HFFc6 (cell line): ENCODE measurements at regions not wholly inside any gene's neighbourhood (a gene's known extent, or its start where the extent isn't known, plus 50 kb on each side); places are given as distances from the start of the nearest gene placed in this dataset.

ENCODE experiments used
- DNase-seq: peaks from one replicate; pipeline ENCODE4 v3.0.0-alpha.2; 2018
- H3K27ac Mint-ChIP-seq: 2 replicates; pipeline ENCODE4 v1.8.0; 2020; ENCODE audit warnings: mild to moderate bottlenecking, mixed read lengths
- H3K27me3 Mint-ChIP-seq: 2 replicates; pipeline ENCODE4 v1.8.0; 2021; ENCODE audit warnings: mild to moderate bottlenecking, moderate library complexity, mixed read lengths; ENCODE audit not compliant: insufficient read depth
- H3K36me3 Mint-ChIP-seq: 2 replicates; pipeline ENCODE4 v1.8.0; 2021; ENCODE audit warnings: low read depth, mixed read lengths
- H3K4me1 Mint-ChIP-seq: 2 replicates; pipeline ENCODE4 v1.8.0; 2020; ENCODE audit warnings: low read depth, mixed read lengths
- H3K4me3 Mint-ChIP-seq: 2 replicates; pipeline ENCODE4 v1.8.0; 2020; ENCODE audit warnings: mild to moderate bottlenecking, moderate library complexity, mixed read lengths
- H3K9me3 Mint-ChIP-seq: 2 replicates; pipeline ENCODE4 v1.8.0; 2020; ENCODE audit warnings: mild to moderate bottlenecking, mixed read lengths
- TF ChIP-seq, protein P1 (sequence below): fragments of 200-600 bp; sonication (generic); IDR thresholded peaks from 2 replicates; pipeline ENCODE4 v1.5.0; 2021; ENCODE audit warnings: antibody characterized with exemption, mild to moderate bottlenecking

DNA sequence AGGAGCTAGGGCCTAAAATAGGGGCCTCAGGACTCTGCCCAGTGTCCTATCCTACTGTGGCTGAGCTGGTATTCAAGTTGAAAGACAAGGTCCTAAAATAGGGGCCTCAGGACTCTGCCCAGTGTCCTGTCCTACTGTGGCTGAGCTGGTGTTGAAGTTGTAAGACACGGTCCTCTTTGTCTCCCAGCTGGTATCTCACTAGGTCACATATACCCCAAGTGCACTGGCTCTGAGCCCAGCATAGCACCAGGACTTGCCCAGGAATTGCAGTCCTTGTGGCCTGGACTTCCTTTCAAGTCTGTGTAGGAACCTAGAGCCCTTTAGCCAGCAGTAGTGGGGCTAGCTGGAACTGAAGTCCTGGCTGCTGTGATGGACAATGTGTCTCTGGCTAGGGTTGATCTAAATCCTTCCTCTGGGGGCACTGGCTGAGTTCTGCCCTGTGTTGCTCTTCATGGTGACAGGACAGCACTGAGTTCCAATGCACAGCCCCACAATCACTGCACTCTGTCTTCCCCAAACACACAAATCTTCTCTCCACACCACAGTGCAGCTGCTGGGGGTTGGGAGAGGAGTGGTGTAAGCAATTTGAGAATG, 260.5 kb downstream of the HAPSTR1 start:
- H3K27me3 Mint-ChIP-seq, result no peaks in the 10 kb centered on the region; the same call in 1 of the 2 replicates
- no peak overlapping the region for H3K4me3 Mint-ChIP-seq
- TF ChIP-seq, protein P1, sequence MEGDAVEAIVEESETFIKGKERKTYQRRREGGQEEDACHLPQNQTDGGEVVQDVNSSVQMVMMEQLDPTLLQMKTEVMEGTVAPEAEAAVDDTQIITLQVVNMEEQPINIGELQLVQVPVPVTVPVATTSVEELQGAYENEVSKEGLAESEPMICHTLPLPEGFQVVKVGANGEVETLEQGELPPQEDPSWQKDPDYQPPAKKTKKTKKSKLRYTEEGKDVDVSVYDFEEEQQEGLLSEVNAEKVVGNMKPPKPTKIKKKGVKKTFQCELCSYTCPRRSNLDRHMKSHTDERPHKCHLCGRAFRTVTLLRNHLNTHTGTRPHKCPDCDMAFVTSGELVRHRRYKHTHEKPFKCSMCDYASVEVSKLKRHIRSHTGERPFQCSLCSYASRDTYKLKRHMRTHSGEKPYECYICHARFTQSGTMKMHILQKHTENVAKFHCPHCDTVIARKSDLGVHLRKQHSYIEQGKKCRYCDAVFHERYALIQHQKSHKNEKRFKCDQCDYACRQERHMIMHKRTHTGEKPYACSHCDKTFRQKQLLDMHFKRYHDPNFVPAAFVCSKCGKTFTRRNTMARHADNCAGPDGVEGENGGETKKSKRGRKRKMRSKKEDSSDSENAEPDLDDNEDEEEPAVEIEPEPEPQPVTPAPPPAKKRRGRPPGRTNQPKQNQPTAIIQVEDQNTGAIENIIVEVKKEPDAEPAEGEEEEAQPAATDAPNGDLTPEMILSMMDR, result no peak

DNA sequence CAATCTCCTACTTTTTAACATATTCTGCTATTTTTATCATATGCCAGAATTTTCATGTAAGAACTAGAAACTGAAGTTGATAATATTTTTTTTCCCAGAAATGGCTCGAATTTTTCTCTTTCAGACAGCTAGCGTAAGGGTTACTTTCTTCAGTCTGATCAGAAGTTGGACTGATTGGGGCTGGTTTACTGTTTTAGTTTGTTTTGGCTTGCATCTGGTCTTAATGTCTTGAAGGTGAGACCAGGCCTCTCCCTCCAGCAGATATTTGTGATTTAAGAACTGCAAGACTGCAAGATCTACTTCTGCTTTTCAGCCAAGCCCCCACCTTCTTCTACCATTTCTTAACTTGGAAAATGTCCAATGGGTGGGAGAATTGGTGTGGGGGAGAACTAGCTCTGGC, 266.4 kb downstream of the HAPSTR1 start:
- Mint-ChIP-seq H3K4me3 (no peak overlapping the region), H3K27me3 (no peaks in the 10 kb centered on the region; the same call in 1 of the 2 replicates), H3K27ac (no peak overlapping the region), H3K4me1 (no peaks in the 10 kb centered on the region), H3K9me3 (peaks cover 33% of the 10 kb centered on the region), H3K36me3 (no peaks in the 10 kb centered on the region)
- no peak for DNase-seq
- TF ChIP-seq, protein P1, result no peak

More for the DNA sequence above, 260.5 kb downstream of the HAPSTR1 start:
- Mint-ChIP-seq H3K9me3 (peaks cover 26% of the 10 kb centered on the region), H3K36me3 (no peaks in the 10 kb centered on the region), H3K27ac (no peak overlapping the region), H3K4me1 (no peaks in the 10 kb centered on the region)
- DNase-seq, result no peak

DNA sequence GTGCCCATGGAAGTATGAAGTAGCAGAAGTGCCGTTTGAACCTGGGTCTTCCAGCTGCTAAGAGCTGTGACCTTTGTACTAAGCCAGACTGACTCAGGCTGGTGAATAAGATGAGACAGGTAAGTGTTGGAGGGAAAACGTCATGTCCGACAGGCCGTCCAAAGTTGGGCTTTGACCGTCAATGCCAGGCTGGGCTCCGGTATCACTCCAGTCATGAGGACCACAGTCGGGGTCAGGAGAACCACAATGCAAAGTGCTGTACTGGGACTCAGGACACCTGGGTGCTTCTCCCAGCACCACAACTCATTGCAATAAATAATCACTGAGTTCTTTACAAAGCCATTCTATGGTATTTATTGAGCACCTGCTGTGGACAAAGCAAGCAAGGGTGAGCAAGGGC, 268.6 kb downstream of the HAPSTR1 start:
- H3K4me1 Mint-ChIP-seq, result no peaks in the 10 kb centered on the region
- no peak overlapping the region for H3K27ac Mint-ChIP-seq
- H3K27me3 Mint-ChIP-seq, result no peaks in the 10 kb centered on the region; the same call in 1 of the 2 replicates

DNA sequence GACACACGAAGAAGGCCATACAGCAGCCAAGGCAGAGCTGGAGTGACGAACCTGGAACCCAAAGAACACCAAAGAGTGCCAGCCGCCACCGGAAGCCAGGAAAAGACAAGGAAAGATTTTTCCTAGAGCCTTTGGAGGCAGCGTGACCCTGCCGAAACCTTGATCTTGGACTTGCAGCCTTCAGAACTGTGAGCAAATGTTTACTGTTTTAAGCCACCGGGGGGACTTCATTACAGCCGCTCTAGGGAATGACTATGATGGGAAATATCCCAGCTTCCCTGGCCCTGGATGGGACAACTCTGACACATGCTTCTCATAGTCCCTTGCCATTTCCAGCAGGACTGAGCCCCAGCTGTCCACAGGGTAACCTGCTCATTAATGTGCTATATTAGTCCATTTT, 270.6 kb downstream of the HAPSTR1 start:
- TF ChIP-seq, protein P1, result no peak
- Mint-ChIP-seq H3K27ac (no peak overlapping the region), H3K27me3 (no peaks in the 10 kb centered on the region; the same call in 1 of the 2 replicates), H3K4me1 (no peaks in the 10 kb centered on the region), H3K36me3 (no peaks in the 10 kb centered on the region), H3K9me3 (peaks cover 43% of the 10 kb centered on the region), H3K4me3 (no peak overlapping the region)
- DNase-seq, result no peak

More for the DNA sequence above, 268.6 kb downstream of the HAPSTR1 start:
- H3K9me3 Mint-ChIP-seq, result peaks cover 44% of the 10 kb centered on the region
- no peak overlapping the region for H3K4me3 Mint-ChIP-seq
- no peak for DNase-seq
- TF ChIP-seq, protein P1, result no peak
- no peaks in the 10 kb centered on the region for H3K36me3 Mint-ChIP-seq

DNA sequence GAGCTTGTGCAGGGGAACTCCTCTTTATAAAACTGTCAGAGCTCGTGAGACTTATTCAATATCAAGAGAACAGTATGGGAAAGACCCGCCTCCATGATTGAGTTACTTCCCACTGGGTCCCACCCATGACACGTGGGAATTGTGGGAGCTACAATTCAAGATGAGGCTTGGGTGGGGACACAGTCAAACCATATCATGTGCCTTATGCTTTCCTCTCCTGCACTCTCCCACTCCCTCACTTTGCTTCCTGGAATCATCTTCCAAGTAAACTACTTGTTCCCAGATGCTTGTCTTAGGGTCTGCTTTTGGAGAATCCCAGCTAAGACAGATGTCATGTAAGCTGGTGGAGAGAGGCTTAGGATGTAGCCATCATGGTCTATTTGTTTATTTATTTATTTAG, 271.2 kb downstream of the HAPSTR1 start:
- H3K4me3 Mint-ChIP-seq, result no peak overlapping the region
- no peaks in the 10 kb centered on the region; the same call in 1 of the 2 replicates for H3K27me3 Mint-ChIP-seq
- TF ChIP-seq, protein P1, result no peak
- peaks cover 43% of the 10 kb centered on the region for H3K9me3 Mint-ChIP-seq
- H3K27ac Mint-ChIP-seq, result no peak overlapping the region
- H3K4me1 Mint-ChIP-seq, result no peaks in the 10 kb centered on the region
- DNase-seq, result no peak
- no peaks in the 10 kb centered on the region for H3K36me3 Mint-ChIP-seq
